H1 (cell line): ENCODE measurements at regions not wholly inside any gene's neighbourhood (a gene's known extent, or its start where the extent isn't known, plus 50 kb on each side); places are given as distances from the start of the nearest gene placed in this dataset.

ENCODE experiments used
- CTCF ChIA-PET: fragments of 300-600 bp; sonication (Branson Sonifier 250); formaldehyde crosslinking; loops from one replicate; lab custom pipeline; 2021; ENCODE audit not compliant: partially characterized antibody; lab: Charles Lee
- POLR2A ChIA-PET: fragments of 300-600 bp; sonication (Branson Sonifier 250); formaldehyde crosslinking; loops from one replicate; lab custom pipeline; 2021; ENCODE audit warnings: inconsistent platforms; ENCODE audit not compliant: partially characterized antibody; lab: Charles Lee
- DNase-seq, 2 experiments: peaks; one replicate each; pipeline versions ENCODE4 v3.0.0 to v3.0.0-alpha.2; 2010 to 2022; ENCODE audit warnings: low spot score in 2 of 2, low read depth in 1 of 2, mixed read lengths in 1 of 2
- FAIRE-seq: peaks from 2 replicates; lab custom pipeline; 2011; peaks lifted over from hg19 to GRCh38; lab: Jason Lieb, UNC
- H2AFZ ChIP-seq: 2 replicates; pipeline ENCODE4 v1.8.1; 2012; ENCODE audit warnings: low read length, inconsistent platforms
- H2AK5ac ChIP-seq: 2 replicates; pipeline ENCODE4 v1.6.1; 2013; ENCODE audit warnings: low read depth, low read length
- H2BK120ac ChIP-seq: replicated peaks from 2 replicates; pipeline ENCODE3; 2013; ENCODE audit warnings: low read depth, low read length, inconsistent platforms
- H2BK12ac ChIP-seq: 2 replicates; pipeline ENCODE4 v1.6.1; 2013; ENCODE audit warnings: low read depth, low read length
- H2BK15ac ChIP-seq: 2 replicates; pipeline ENCODE4 v1.6.1; 2013; ENCODE audit warnings: low read length
- H2BK20ac ChIP-seq: 2 replicates; pipeline ENCODE4 v1.6.1; 2013; ENCODE audit warnings: low read length
- H2BK5ac ChIP-seq: 2 replicates; pipeline ENCODE4 v1.6.1; 2013; ENCODE audit warnings: low read depth, low read length
- H3K14ac ChIP-seq: 2 replicates; pipeline ENCODE4 v1.6.1; 2013; ENCODE audit warnings: inconsistent platforms; ENCODE audit not compliant: insufficient read length
- H3K18ac ChIP-seq: 2 replicates; pipeline ENCODE4 v1.6.1; 2013; ENCODE audit warnings: low read length; ENCODE audit errors: extremely low read depth
- H3K23ac ChIP-seq: 2 replicates; pipeline ENCODE4 v1.6.1; 2013; ENCODE audit warnings: inconsistent platforms; ENCODE audit not compliant: insufficient read length
- H3K23me2 ChIP-seq: 2 replicates; pipeline ENCODE4 v1.6.1; 2013; ENCODE audit warnings: low read depth, low read length
- H3K27ac ChIP-seq: 2 replicates; pipeline ENCODE4 v1.6.1; 2011; ENCODE audit warnings: low read depth, low read length, inconsistent platforms
- H3K27me3 ChIP-seq, 4 experiments: replicated peaks in 1 of 4; 1 replicate in 1 of 4; 2 replicates in 3 of 4; pipeline versions ENCODE4 v1.6.1 to v1.8.1; 2011 to 2013; ENCODE audit warnings: low read length in 3 of 4, mild to moderate bottlenecking in 3 of 4, inconsistent platforms in 2 of 4, mixed read lengths in 2 of 4, moderate library complexity in 1 of 4; ENCODE audit not compliant: control insufficient read depth in 3 of 4, insufficient read depth in 3 of 4; ENCODE audit errors: extremely low read depth in 1 of 4
- H3K36me3 ChIP-seq, 4 experiments: 2 replicates each; pipeline versions ENCODE4 v1.6.1 to v1.8.1; 2011 to 2013; ENCODE audit warnings: mild to moderate bottlenecking in 4 of 4, low read length in 3 of 4, moderate library complexity in 2 of 4, control low read depth in 1 of 4, inconsistent platforms in 1 of 4; ENCODE audit not compliant: insufficient read depth in 4 of 4, control insufficient read depth in 2 of 4
- H3K4ac ChIP-seq: replicated peaks from 2 replicates; pipeline ENCODE3; 2013; ENCODE audit warnings: low read length, low read depth, mixed read lengths, inconsistent platforms; ENCODE audit not compliant: insufficient read length
- H3K4me1 ChIP-seq, 4 experiments: replicated peaks in 1 of 4; 1 replicate in 1 of 4; 2 replicates in 3 of 4; pipeline versions ENCODE4 v1.6.1 to v1.8.1; 2011 to 2013; ENCODE audit warnings: low read length in 3 of 4, inconsistent platforms in 2 of 4, mixed read lengths in 1 of 4; ENCODE audit not compliant: insufficient read depth in 4 of 4, control insufficient read depth in 3 of 4
- H3K4me2 ChIP-seq, 2 experiments: 2 replicates each; pipeline versions ENCODE4 v1.6.1 to v1.8.1; 2011 to 2013; ENCODE audit warnings: low read depth in 2 of 2, low read length in 2 of 2, control low read depth in 1 of 2, inconsistent platforms in 1 of 2, mild to moderate bottlenecking in 1 of 2; ENCODE audit not compliant: insufficient read depth in 1 of 2
- H3K4me3 ChIP-seq, 4 experiments: fragments of 200-600, 300-600 bp in 1 of 4; sonication (generic), shearing (Covaris generic), sonication (Bioruptor Twin) in 1 of 4; 2 replicates each; pipeline versions ENCODE4 v1.5.1 to v1.8.1; 2011 to 2016; ENCODE audit warnings: low read length in 4 of 4, low read depth in 3 of 4, control low read depth in 2 of 4, inconsistent platforms in 2 of 4, mild to moderate bottlenecking in 2 of 4, mixed read lengths in 1 of 4, moderate library complexity in 1 of 4; ENCODE audit not compliant: insufficient read depth in 2 of 4; ENCODE audit errors: extremely low read depth in 1 of 4
- H3K56ac ChIP-seq: replicated peaks from 2 replicates; pipeline ENCODE3; 2013; ENCODE audit warnings: low read depth, mild to moderate bottlenecking, mixed read lengths, low read length, inconsistent platforms; ENCODE audit not compliant: insufficient read length
- H3K79me1 ChIP-seq: 2 replicates; pipeline ENCODE4 v1.6.1; 2013; ENCODE audit warnings: low read depth, low read length, control low read depth
- H3K79me2 ChIP-seq, 2 experiments: 2 replicates each; pipeline versions ENCODE4 v1.6.1 to v1.8.1; 2012 to 2013; ENCODE audit warnings: low read length in 2 of 2, mild to moderate bottlenecking in 2 of 2, inconsistent platforms in 1 of 2; ENCODE audit not compliant: insufficient read depth in 2 of 2, control insufficient read depth in 1 of 2
- H3K9ac ChIP-seq, 4 experiments: replicated peaks in 1 of 4; 1 replicate in 1 of 4; 2 replicates in 3 of 4; pipeline versions ENCODE4 v1.6.1 to v1.8.1; 2011 to 2013; ENCODE audit warnings: low read depth in 3 of 4, low read length in 3 of 4, control low read depth in 2 of 4, mild to moderate bottlenecking in 2 of 4, moderate library complexity in 2 of 4, inconsistent platforms in 1 of 4; ENCODE audit errors: extremely low read depth in 1 of 4
- H3K9me3 ChIP-seq, 2 experiments: 2 replicates each; pipeline versions ENCODE4 v1.6.1 to v1.8.1; 2012 to 2013; ENCODE audit warnings: mild to moderate bottlenecking in 2 of 2, moderate library complexity in 2 of 2, control low read depth in 1 of 2, inconsistent platforms in 1 of 2, low read depth in 1 of 2, low read length in 1 of 2, mixed read lengths in 1 of 2; ENCODE audit not compliant: insufficient read depth in 2 of 2
- H4K20me1 ChIP-seq, 2 experiments: replicated peaks in 1 of 2; 2 replicates each; pipeline versions ENCODE3 to v1.8.1; 2011 to 2013; ENCODE audit warnings: inconsistent platforms in 2 of 2, low read length in 2 of 2, mild to moderate bottlenecking in 1 of 2; ENCODE audit not compliant: insufficient read depth in 2 of 2, control insufficient read depth in 1 of 2
- H4K5ac ChIP-seq: 2 replicates; pipeline ENCODE4 v1.6.1; 2013; ENCODE audit warnings: low read length, low read depth, mixed read lengths, inconsistent platforms; ENCODE audit not compliant: insufficient read length
- H4K8ac ChIP-seq: 2 replicates; pipeline ENCODE4 v1.8.0; 2013; ENCODE audit warnings: mild to moderate bottlenecking, moderate library complexity, low read length, inconsistent platforms; ENCODE audit not compliant: insufficient read depth; ENCODE audit errors: extremely low read depth
- H4K91ac ChIP-seq: replicated peaks from 2 replicates; pipeline ENCODE3; 2013; ENCODE audit warnings: low read length, mixed read lengths, inconsistent platforms; ENCODE audit not compliant: insufficient read length
- BACH1 ChIP-seq: IDR thresholded peaks from 2 replicates; pipeline ENCODE4 v1.6.1; 2012; ENCODE audit warnings: low read length, improper control_type of control experiment
- FOSL1 ChIP-seq: IDR thresholded peaks from 2 replicates; pipeline ENCODE4 v1.6.1; 2011; ENCODE audit warnings: mild to moderate bottlenecking, low read depth, low read length, moderate library complexity; ENCODE audit not compliant: insufficient read depth
- GABPA ChIP-seq: IDR thresholded peaks from 2 replicates; pipeline ENCODE4 v1.6.1; 2011; ENCODE audit warnings: mild to moderate bottlenecking, low read length, moderate library complexity, borderline replicate concordance; ENCODE audit not compliant: insufficient read depth
- GTF2F1 ChIP-seq: IDR thresholded peaks from 2 replicates; pipeline ENCODE4 v1.6.1; 2012; ENCODE audit warnings: low read depth, low read length, improper control_type of control experiment, borderline replicate concordance
- TAF7 ChIP-seq: optimal IDR thresholded peaks from 2 replicates; pipeline ENCODE3; 2011; ENCODE audit warnings: low read depth, mild to moderate bottlenecking, inconsistent platforms, low read length, moderate library complexity, borderline replicate concordance
- WGBS, 2 experiments: shearing (Covaris generic) in 1 of 2; methylation state at CpG; one replicate each; pipeline versions ENCODE4 v1.1.6 to v1.1.7; 2013 to 2015; ENCODE audit warnings: low lambda C conversion rate in 2 of 2, mixed read lengths in 2 of 2, inconsistent platforms in 1 of 2, low coverage in 1 of 2, missing lambda C conversion rate in 1 of 2; ENCODE audit not compliant: insufficient replicate concordance in 2 of 2, insufficient coverage in 1 of 2, insufficient read length in 1 of 2; ENCODE audit errors: extremely low coverage in 1 of 2, missing lambda C conversion rate in 1 of 2; 5-methylcytosine and 5-hydroxymethylcytosine counted together

DNA sequence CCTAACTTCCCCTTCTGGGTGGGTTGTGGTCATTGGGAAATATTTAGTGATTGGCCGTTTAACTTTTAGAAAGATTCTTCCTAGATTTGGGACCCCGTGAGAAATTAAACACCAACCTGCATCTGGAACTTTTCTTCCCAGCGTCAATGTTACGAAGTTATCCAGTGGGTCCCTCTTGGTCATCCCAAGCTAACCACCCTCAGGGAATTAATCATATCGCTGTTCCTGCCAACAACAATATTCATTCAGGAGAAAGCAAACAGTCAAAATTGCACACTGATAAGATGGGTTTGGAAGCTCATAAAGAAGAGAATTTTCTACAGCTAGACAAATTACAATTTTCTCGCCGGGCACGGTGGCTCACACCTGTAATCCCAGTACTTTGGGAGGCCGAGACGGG is 121.2 kb upstream of the STX18 start:
- ChIA-PET POLR2A (no interaction called here), CTCF (interaction anchor here (0.8 to 1.6 kb wide), 4 partner anchors 18 to 175 kb away, joined by 3 to 7 read pairs (median 4); no protein-coding TSS in a partner anchor)
- no peak overlapping the region for H4K5ac ChIP-seq
- no peak overlapping the region for H2BK12ac ChIP-seq
- no peak overlapping the region for H3K9ac ChIP-seq
- H3K4me2 ChIP-seq, result no peak overlapping the region
- no peak for FAIRE-seq
- no peaks in the 10 kb centered on the region for H3K79me2 ChIP-seq
- no peak overlapping the region for H3K27ac ChIP-seq
- H4K91ac ChIP-seq, result no peak overlapping the region
- H3K36me3 ChIP-seq, result no peaks in the 10 kb centered on the region
- no peak for DNase-seq
- H2BK5ac ChIP-seq, result no peak overlapping the region
- no peak overlapping the region for H3K56ac ChIP-seq
- H4K20me1 ChIP-seq, result no peaks in the 10 kb centered on the region
- no peak overlapping the region for H2BK120ac ChIP-seq
- H3K4me3 ChIP-seq, result no peak overlapping the region
- no peaks in the 10 kb centered on the region for H3K79me1 ChIP-seq
- no peak overlapping the region for H3K4ac ChIP-seq
- H2BK15ac ChIP-seq, result no peak overlapping the region
- no peaks in the 10 kb centered on the region; a peak in 2 of 7 replicates for H3K27me3 ChIP-seq
- no peak overlapping the region for H3K18ac ChIP-seq
- no peak overlapping the region for H2BK20ac ChIP-seq
- no peak overlapping the region for H3K23ac ChIP-seq
- WGBS, 2 experiments, result 91% methylated on average over 10 of the region's 10 CpGs; no CpG with 5 or more reads in 1 of the 2 experiments
- H3K4me1 ChIP-seq, result peaks cover 10 to 16% (median 13%) of the 10 kb centered on the region in 4 experiments
- no peaks in the 10 kb centered on the region for H3K9me3 ChIP-seq
- no peak overlapping the region for H3K14ac ChIP-seq
- H2AFZ ChIP-seq, result no peak overlapping the region
- H4K8ac ChIP-seq, result no peak overlapping the region
- no peak overlapping the region for H2AK5ac ChIP-seq
- TF ChIP-seq TAF7 (no peak), BACH1 (no peak), GTF2F1 (no peak), GABPA (no peak), FOSL1 (no peak)
- H3K23me2 ChIP-seq, result peaks cover 4% of the 10 kb centered on the region; the same call in 1 of the 2 replicates
